ENCODE measurements at regions not wholly inside any gene's neighbourhood (a gene's known extent, or its start where the extent isn't known, plus 50 kb on each side); places are given as distances from the start of the nearest gene placed in this dataset.
"Not testable (repeated sequence)": the region's sequence is repeated elsewhere in the genome, so short reads cannot be mapped to it uniquely, and the experiment has no call there.

- no peak overlapping the region for H3K27ac ChIP-seq (ENCODE audit: low read depth in 1 of 2, low read length in 1 of 2)
- 89% methylated on average over 5 of the region's 5 CpGs for WGBS
- DNase-seq (ENCODE audit: low read depth in 6 of 9, low spot score in 9 of 9): no peak
Measured at GRCh38 chr3:194953291-194953690, 267.6 kb downstream of the FAM43A start.

DNA sequence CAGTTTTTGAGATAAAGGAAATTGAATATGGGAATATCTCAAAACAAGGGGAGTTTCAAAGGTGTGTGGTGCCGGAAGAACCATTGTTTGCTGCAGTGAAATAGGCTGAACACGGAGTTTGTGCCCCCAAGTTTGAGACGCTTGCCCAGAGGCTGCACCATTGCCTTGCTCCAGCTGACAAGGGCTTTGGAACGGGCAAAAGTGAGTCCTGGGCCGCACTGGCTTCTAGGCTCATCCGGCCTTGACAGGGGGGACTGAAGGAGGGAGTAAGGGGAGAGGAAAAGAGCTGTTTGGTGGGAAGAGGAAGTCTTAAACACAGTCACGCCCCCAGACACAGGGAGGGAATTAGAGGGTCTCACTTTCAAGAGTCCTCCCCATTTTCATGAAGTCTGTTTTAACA is 269.9 kb downstream of the FAM43A start:
- no peaks in the 10 kb centered on the region for H3K36me3 ChIP-seq (ENCODE audit: control insufficient read depth in 2 of 2, insufficient read depth in 2 of 2, low read length in 1 of 2)
- no peaks in the 10 kb centered on the region for H3K27me3 ChIP-seq (ENCODE audit: control insufficient read depth in 2 of 2, insufficient read depth in 1 of 2, low read length in 1 of 2)
- H3K4me1 ChIP-seq (ENCODE audit: control insufficient read depth in 2 of 2, insufficient read depth in 2 of 2, low read length in 2 of 2): peaks cover 0 to 6% of the 10 kb centered on the region in 2 donors
- WGBS: 97% methylated on average over 7 of the region's 7 CpGs
- DNase-seq (ENCODE audit: low read depth in 6 of 9, low spot score in 9 of 9): no peak
- H3K9me3 ChIP-seq (ENCODE audit: control insufficient read depth in 2 of 2, insufficient read depth in 1 of 2, low read length in 1 of 2): no peaks in the 10 kb centered on the region
- no peak overlapping the region for H3K27ac ChIP-seq (ENCODE audit: low read depth in 1 of 2, low read length in 1 of 2)
- H3K4me3 ChIP-seq (ENCODE audit: low read length in 2 of 2): no peak overlapping the region

More at GRCh38 chr3:194953291-194953690, 267.6 kb downstream of the FAM43A start:
- H3K9me3 ChIP-seq (ENCODE audit: control insufficient read depth in 2 of 2, insufficient read depth in 1 of 2, low read length in 1 of 2): no peaks in the 10 kb centered on the region
- no peaks in the 10 kb centered on the region for H3K27me3 ChIP-seq (ENCODE audit: control insufficient read depth in 2 of 2, insufficient read depth in 1 of 2, low read length in 1 of 2)
- H3K4me3 ChIP-seq (ENCODE audit: low read length in 2 of 2): no peak overlapping the region
- H3K4me1 ChIP-seq (ENCODE audit: control insufficient read depth in 2 of 2, insufficient read depth in 2 of 2, low read length in 2 of 2): peaks cover 0 to 6% of the 10 kb centered on the region in 2 donors
- no peaks in the 10 kb centered on the region for H3K36me3 ChIP-seq (ENCODE audit: control insufficient read depth in 2 of 2, insufficient read depth in 2 of 2, low read length in 1 of 2)

DNA sequence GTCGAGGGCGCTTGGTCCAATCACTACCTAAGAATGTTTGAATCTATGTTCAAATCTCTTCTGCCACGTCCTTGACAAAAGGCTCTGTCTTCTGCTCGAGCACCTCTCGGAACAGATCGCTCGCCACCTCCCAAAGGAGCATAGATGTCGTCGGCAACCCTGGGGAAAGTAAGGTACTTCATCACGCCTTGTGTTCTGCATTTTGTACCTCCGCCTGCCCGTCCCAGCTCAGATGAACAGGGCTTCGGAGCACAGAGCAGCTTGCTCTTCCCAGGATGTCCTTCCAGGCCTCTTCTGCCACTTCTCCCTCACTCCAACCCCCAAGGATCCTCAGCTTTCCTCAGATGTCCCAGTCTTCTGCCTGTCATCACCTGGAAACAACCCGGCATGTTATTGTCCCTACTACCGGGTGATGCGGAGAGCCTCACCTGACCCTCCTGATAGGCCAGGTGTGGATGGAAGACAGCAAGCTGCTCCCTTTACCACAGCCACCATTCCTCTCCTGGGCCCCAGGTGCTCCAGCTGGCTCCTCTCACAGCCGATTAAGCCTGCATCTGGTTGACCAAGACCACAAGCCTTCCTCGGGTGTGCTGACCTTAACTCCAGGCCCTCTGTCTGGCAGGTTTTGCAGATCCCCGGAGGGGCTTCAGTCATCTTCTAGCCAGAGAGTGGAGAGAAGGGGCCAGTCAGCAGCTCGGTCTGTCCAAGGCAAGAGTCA is 270.5 kb downstream of the FAM43A start:
- Histone ChIP-seq H3K4me3 (ENCODE audit: low read length in 2 of 2) (no peak overlapping the region), H3K36me3 (ENCODE audit: control insufficient read depth in 2 of 2, insufficient read depth in 2 of 2, low read length in 1 of 2) (no peaks in the 10 kb centered on the region), H3K4me1 (ENCODE audit: control insufficient read depth in 2 of 2, insufficient read depth in 2 of 2, low read length in 2 of 2) (peaks cover 0 to 6% of the 10 kb centered on the region in 2 donors), H3K9me3 (ENCODE audit: control insufficient read depth in 2 of 2, insufficient read depth in 1 of 2, low read length in 1 of 2) (no peaks in the 10 kb centered on the region), H3K27ac (ENCODE audit: low read depth in 1 of 2, low read length in 1 of 2) (no peak overlapping the region), H3K27me3 (ENCODE audit: control insufficient read depth in 2 of 2, insufficient read depth in 1 of 2, low read length in 1 of 2) (no peaks in the 10 kb centered on the region)
- DNase-seq (ENCODE audit: low read depth in 6 of 9, low spot score in 9 of 9): no peak
- WGBS: 87% methylated on average over 20 of the region's 20 CpGs

DNA sequence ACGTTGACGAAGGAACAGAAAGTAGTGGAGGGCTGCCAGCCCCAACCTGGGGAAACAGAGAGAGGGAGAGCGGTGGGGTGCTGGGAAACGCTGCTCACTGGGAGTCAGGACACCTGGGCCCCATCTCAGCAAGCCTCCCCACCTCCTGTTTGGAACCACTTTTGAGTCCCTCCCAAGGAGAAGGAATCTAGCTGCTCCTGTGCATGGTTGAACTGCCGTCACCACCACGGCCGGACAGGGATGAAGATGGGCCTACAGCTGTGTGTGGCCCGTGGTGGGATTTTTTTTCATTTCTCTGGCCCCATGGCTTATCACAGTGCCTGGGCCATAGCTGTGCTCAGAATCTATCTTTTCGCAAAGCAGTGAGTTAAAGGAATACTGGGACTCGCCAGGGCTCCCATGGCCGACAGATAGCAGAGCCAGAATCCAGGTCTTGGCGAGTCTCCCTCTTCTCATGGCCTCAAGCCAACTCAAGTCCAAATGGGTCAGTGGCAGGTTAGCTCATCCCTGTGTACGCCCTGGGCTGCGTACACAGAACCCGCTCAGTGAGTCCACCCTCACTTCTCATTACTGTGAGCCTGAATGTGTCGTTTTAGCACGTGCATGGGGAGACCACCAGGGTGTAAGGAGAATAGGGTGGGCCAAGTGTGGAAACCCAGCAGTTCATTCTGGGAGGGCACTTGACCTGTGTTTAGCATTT is 271.2 kb downstream of the FAM43A start:
- no peak overlapping the region for H3K27ac ChIP-seq (ENCODE audit: low read depth in 1 of 2, low read length in 1 of 2)
- 90% methylated on average over 17 of the region's 17 CpGs for WGBS
- peaks cover 0 to 6% of the 10 kb centered on the region in 2 donors for H3K4me1 ChIP-seq (ENCODE audit: control insufficient read depth in 2 of 2, insufficient read depth in 2 of 2, low read length in 2 of 2)
- H3K4me3 ChIP-seq (ENCODE audit: low read length in 2 of 2): no peak overlapping the region
- H3K27me3 ChIP-seq (ENCODE audit: control insufficient read depth in 2 of 2, insufficient read depth in 1 of 2, low read length in 1 of 2): no peaks in the 10 kb centered on the region
- DNase-seq (ENCODE audit: low read depth in 6 of 9, low spot score in 9 of 9): no peak
- no peaks in the 10 kb centered on the region for H3K36me3 ChIP-seq (ENCODE audit: control insufficient read depth in 2 of 2, insufficient read depth in 2 of 2, low read length in 1 of 2)
- H3K9me3 ChIP-seq (ENCODE audit: control insufficient read depth in 2 of 2, insufficient read depth in 1 of 2, low read length in 1 of 2): no peaks in the 10 kb centered on the region

GRCh38 chr3:194957743-194958240 is 272.1 kb downstream of the FAM43A start:
- Histone ChIP-seq H3K4me1 (ENCODE audit: control insufficient read depth in 2 of 2, insufficient read depth in 2 of 2, low read length in 2 of 2) (peaks cover 0 to 5% of the 10 kb centered on the region in 2 donors), H3K9me3 (ENCODE audit: control insufficient read depth in 2 of 2, insufficient read depth in 1 of 2, low read length in 1 of 2) (no peaks in the 10 kb centered on the region), H3K4me3 (ENCODE audit: low read length in 2 of 2) (no peak overlapping the region), H3K36me3 (ENCODE audit: control insufficient read depth in 2 of 2, insufficient read depth in 2 of 2, low read length in 1 of 2) (no peaks in the 10 kb centered on the region), H3K27ac (ENCODE audit: low read depth in 1 of 2, low read length in 1 of 2) (no peak overlapping the region), H3K27me3 (ENCODE audit: control insufficient read depth in 2 of 2, insufficient read depth in 1 of 2, low read length in 1 of 2) (no peaks in the 10 kb centered on the region)
- DNase-seq (ENCODE audit: low read depth in 6 of 9, low spot score in 9 of 9): no peak
- 96% methylated on average over 7 of the region's 7 CpGs for WGBS

DNA sequence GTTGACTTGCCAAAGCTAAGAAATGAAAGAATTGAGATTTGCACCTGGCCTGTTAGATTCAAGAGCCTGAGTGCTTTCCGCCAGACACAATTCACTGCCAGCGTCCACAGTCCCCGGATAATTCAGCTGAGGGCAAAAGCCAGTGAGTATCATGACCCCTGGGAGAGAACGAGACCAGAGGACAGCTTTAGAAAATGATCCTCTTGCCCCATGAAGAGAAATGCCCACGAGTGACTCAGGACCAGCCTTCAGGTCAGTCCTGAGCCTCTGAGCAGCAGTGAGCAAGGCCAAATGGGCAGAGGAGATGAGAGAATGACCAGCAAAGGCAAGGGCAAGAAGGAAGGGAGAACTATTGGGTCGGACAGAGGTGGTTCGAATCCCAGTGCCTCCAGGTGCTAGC is 273.5 kb downstream of the FAM43A start:
- no peaks in the 10 kb centered on the region for H3K4me1 ChIP-seq (ENCODE audit: control insufficient read depth in 2 of 2, insufficient read depth in 2 of 2, low read length in 2 of 2)
- no peak overlapping the region for H3K27ac ChIP-seq (ENCODE audit: low read depth in 1 of 2, low read length in 1 of 2)
- H3K36me3 ChIP-seq (ENCODE audit: control insufficient read depth in 2 of 2, insufficient read depth in 2 of 2, low read length in 1 of 2): no peaks in the 10 kb centered on the region
- H3K9me3 ChIP-seq (ENCODE audit: control insufficient read depth in 2 of 2, insufficient read depth in 1 of 2, low read length in 1 of 2): no peaks in the 10 kb centered on the region
- DNase-seq (ENCODE audit: low read depth in 6 of 9, low spot score in 9 of 9): no peak
- no peaks in the 10 kb centered on the region for H3K27me3 ChIP-seq (ENCODE audit: control insufficient read depth in 2 of 2, insufficient read depth in 1 of 2, low read length in 1 of 2)
- no peak overlapping the region for H3K4me3 ChIP-seq (ENCODE audit: low read length in 2 of 2)
- 95% methylated on average over 7 of the region's 7 CpGs for WGBS

DNA sequence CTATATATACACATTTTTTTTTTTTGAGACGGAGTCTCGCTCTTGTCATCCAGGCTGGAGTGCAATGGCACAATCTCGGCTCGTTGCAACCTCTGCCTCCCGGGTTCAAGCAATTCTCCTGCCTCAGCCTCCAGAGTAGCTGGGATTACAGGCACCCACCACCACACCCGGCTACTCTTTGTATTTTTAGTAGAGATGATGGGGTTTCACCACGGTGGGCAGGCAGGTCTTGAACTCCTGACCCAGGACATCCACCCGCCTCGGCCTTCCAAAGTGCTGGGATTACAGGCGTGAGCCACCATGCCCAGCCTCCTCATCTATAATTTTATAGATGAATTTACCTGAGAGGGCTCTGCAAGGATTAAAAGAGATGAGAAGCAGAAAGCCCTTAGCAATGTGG is 274.0 kb downstream of the FAM43A start:
- H3K4me1 ChIP-seq (ENCODE audit: control insufficient read depth in 2 of 2, insufficient read depth in 2 of 2, low read length in 2 of 2); H3K27ac ChIP-seq (ENCODE audit: low read depth in 1 of 2, low read length in 1 of 2); H3K27me3 ChIP-seq (ENCODE audit: control insufficient read depth in 2 of 2, insufficient read depth in 1 of 2, low read length in 1 of 2); DNase-seq (ENCODE audit: low read depth in 6 of 9, low spot score in 9 of 9); H3K36me3 ChIP-seq (ENCODE audit: control insufficient read depth in 2 of 2, insufficient read depth in 2 of 2, low read length in 1 of 2); H3K9me3 ChIP-seq (ENCODE audit: control insufficient read depth in 2 of 2, insufficient read depth in 1 of 2, low read length in 1 of 2); H3K4me3 ChIP-seq (ENCODE audit: low read length in 2 of 2): not testable (repeated sequence)
- WGBS: 95% methylated on average over 10 of the region's 10 CpGs

DNA sequence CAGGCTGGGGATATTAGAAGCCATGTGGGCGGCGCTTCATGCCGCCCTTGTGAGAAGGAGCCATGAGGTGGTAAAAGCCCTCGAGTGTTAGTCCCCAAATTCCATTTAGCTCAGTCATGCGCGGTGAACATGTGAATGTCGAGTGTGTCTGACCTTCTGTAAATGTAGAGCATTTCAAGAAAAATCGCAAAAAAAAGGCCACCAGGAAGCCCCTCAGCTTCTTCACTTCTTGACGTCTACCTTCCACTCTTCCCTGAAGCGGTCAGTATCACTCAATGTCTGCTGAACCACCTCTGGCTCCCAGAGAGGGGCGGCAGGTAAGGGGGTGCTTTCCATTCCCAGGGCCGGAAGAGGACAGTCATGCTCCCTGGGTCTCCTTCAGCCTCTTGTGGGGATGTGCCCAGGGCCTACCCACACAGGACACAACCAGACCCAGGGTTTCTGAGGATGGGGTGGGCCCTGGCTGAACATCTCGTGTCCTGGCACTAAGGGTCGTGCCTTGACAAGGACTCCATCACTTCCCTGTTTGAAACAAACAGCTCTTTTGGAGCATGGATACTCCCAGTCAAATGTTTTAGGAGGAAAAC is 274.9 kb downstream of the FAM43A start:
- WGBS: 90% methylated on average over 14 of the region's 14 CpGs
- no peak for DNase-seq (ENCODE audit: low read depth in 6 of 9, low spot score in 9 of 9)
- Histone ChIP-seq H3K27ac (ENCODE audit: low read depth in 1 of 2, low read length in 1 of 2) (no peak overlapping the region), H3K4me3 (ENCODE audit: low read length in 2 of 2) (no peak overlapping the region), H3K9me3 (ENCODE audit: control insufficient read depth in 2 of 2, insufficient read depth in 1 of 2, low read length in 1 of 2) (no peaks in the 10 kb centered on the region), H3K36me3 (ENCODE audit: control insufficient read depth in 2 of 2, insufficient read depth in 2 of 2, low read length in 1 of 2) (no peaks in the 10 kb centered on the region), H3K4me1 (ENCODE audit: control insufficient read depth in 2 of 2, insufficient read depth in 2 of 2, low read length in 2 of 2) (no peaks in the 10 kb centered on the region), H3K27me3 (ENCODE audit: control insufficient read depth in 2 of 2, insufficient read depth in 1 of 2, low read length in 1 of 2) (no peaks in the 10 kb centered on the region)

GRCh38 chr3:194961149-194961548 is 275.5 kb downstream of the FAM43A start:
- no peak overlapping the region for H3K4me3 ChIP-seq (ENCODE audit: low read length in 2 of 2)
- H3K9me3 ChIP-seq (ENCODE audit: control insufficient read depth in 2 of 2, insufficient read depth in 1 of 2, low read length in 1 of 2): no peaks in the 10 kb centered on the region
- WGBS: 97% methylated on average over 11 of the region's 11 CpGs
- DNase-seq (ENCODE audit: low read depth in 6 of 9, low spot score in 9 of 9): no peak
- H3K4me1 ChIP-seq (ENCODE audit: control insufficient read depth in 2 of 2, insufficient read depth in 2 of 2, low read length in 2 of 2): no peaks in the 10 kb centered on the region
- H3K36me3 ChIP-seq (ENCODE audit: control insufficient read depth in 2 of 2, insufficient read depth in 2 of 2, low read length in 1 of 2): no peaks in the 10 kb centered on the region
- H3K27ac ChIP-seq (ENCODE audit: low read depth in 1 of 2, low read length in 1 of 2): no peak overlapping the region
- H3K27me3 ChIP-seq (ENCODE audit: control insufficient read depth in 2 of 2, insufficient read depth in 1 of 2, low read length in 1 of 2): no peaks in the 10 kb centered on the region

All from thymus (tissue), 11 donors.